ENCODE measurements at regions not wholly inside any gene's neighbourhood (a gene's known extent, or its start where the extent isn't known, plus 50 kb on each side); places are given as distances from the start of the nearest gene placed in this dataset.
"Not testable (repeated sequence)": the region's sequence is repeated elsewhere in the genome, so short reads cannot be mapped to it uniquely, and the experiment has no call there.

GRCh38 chr10:71903636-71904250, 52.7 kb upstream of the PSAP start:
- intact Hi-C loops (cut with micrococcal nuclease; ENCODE audit: unreplicated experiment), result not testable (repeated sequence)

GRCh38 chr10:71902351-71902750, 51.3 kb upstream of the PSAP start:
- H4K20me1 ChIP-seq (ENCODE audit: control insufficient read depth, insufficient read depth), result no peaks in the 10 kb centered on the region
- no peak overlapping the region for H3K4me3 ChIP-seq
- H3K4me1 ChIP-seq (ENCODE audit: control insufficient read depth, insufficient read depth, low read length), result no peaks in the 10 kb centered on the region
- in situ Hi-C loops (cut with MboI) (no loop called here), intact Hi-C loops (cut with micrococcal nuclease; ENCODE audit: unreplicated experiment) (no loop called here)
- ATAC-seq (no peak), DNase-seq (ENCODE audit: low read depth, low spot score) (no peak), FAIRE-seq (no peak)
- H3K27ac ChIP-seq (ENCODE audit: control insufficient read depth, insufficient read depth), result no peak overlapping the region
- H3K4me2 ChIP-seq (ENCODE audit: control insufficient read depth, insufficient read depth), result no peak overlapping the region
- H3K9me3 ChIP-seq (replicated peaks; ENCODE audit: control insufficient read depth, insufficient read depth, low read length), result no peaks in the 10 kb centered on the region
- WGBS (ENCODE audit: insufficient coverage, insufficient replicate concordance, low lambda C conversion rate, missing lambda C conversion rate), result 53% methylated on average over 6 of the region's 6 CpGs
- H3K36me3 ChIP-seq (ENCODE audit: control insufficient read depth in 2 of 2, insufficient read depth in 2 of 2, low read length in 1 of 2), result no peaks in the 10 kb centered on the region
- SMC1A ChIA-PET (ENCODE audit: uncharacterized antibody, unreplicated experiment), result interaction anchor here (10.8 kb wide), 1 partner anchor 147 kb away, joined by 107 read pairs; no protein-coding TSS in a partner anchor
- CTCF ChIA-PET, result interaction anchor here (0.9 kb wide), 1 partner anchor 18 kb away, joined by 3 read pairs; no protein-coding TSS in a partner anchor
- no peaks in the 10 kb centered on the region for H3K79me2 ChIP-seq (ENCODE audit: control insufficient read depth, insufficient read depth, low read length)
- BruUV-seq (replicated peaks), result no TSS peak
- RAD21 ChIA-PET (ENCODE audit: unreplicated experiment), result no interaction called here
- no peak overlapping the region for H3K9ac ChIP-seq (ENCODE audit: control insufficient read depth, insufficient read depth, low read length)
- H2AFZ ChIP-seq (ENCODE audit: control insufficient read depth, low read depth, low read length), result no peak overlapping the region
- POLR2A ChIA-PET, result interaction anchor here (0.6 kb wide), 1 partner anchor 206 kb away, joined by 4 read pairs; no protein-coding TSS in a partner anchor
- no peaks in the 10 kb centered on the region for H3K27me3 ChIP-seq (replicated peaks in 1 of 2; ENCODE audit: control insufficient read depth in 2 of 2, insufficient read depth in 2 of 2, low read length in 1 of 2)
- TF ChIP-seq RELB (IDR thresholded peaks at IDR 0.05; ENCODE audit: low read depth) (no peak), HSF1 (IDR thresholded peaks at IDR 0.05; ENCODE audit: low read depth, low read length) (no peak), ZBTB33 (IDR thresholded peaks at IDR 0.05) (no peak), CTCF (IDR thresholded peaks at IDR 0.05 in 2 of 3, conservative IDR thresholded peaks at IDR 0.05 in 1 of 3; ENCODE audit: control insufficient read depth in 2 of 3, extremely low read depth in 1 of 3, insufficient read depth in 1 of 3, low read depth in 3 of 3, low read length in 3 of 3) (no peak), DPF2 (IDR thresholded peaks at IDR 0.05) (no peak), NFXL1 (IDR thresholded peaks at IDR 0.05; ENCODE audit: borderline replicate concordance) (no peak)

More at GRCh38 chr10:71903636-71904250, 52.7 kb upstream of the PSAP start:
- H3K9me3 ChIP-seq (replicated peaks; ENCODE audit: control insufficient read depth, insufficient read depth, low read length); RAD21 ChIA-PET (ENCODE audit: unreplicated experiment); H3K27me3 ChIP-seq (replicated peaks in 1 of 2; ENCODE audit: control insufficient read depth in 2 of 2, insufficient read depth in 2 of 2, low read length in 1 of 2); H3K4me3 ChIP-seq; ATAC-seq; DNase-seq (ENCODE audit: low read depth, low spot score); H3K36me3 ChIP-seq (ENCODE audit: control insufficient read depth in 2 of 2, insufficient read depth in 2 of 2, low read length in 1 of 2); H3K79me2 ChIP-seq (ENCODE audit: control insufficient read depth, insufficient read depth, low read length); H3K4me2 ChIP-seq (ENCODE audit: control insufficient read depth, insufficient read depth); H2AFZ ChIP-seq (ENCODE audit: control insufficient read depth, low read depth, low read length); in situ Hi-C loops (cut with MboI); FAIRE-seq; H3K9ac ChIP-seq (ENCODE audit: control insufficient read depth, insufficient read depth, low read length); H4K20me1 ChIP-seq (ENCODE audit: control insufficient read depth, insufficient read depth); BruUV-seq (replicated peaks); H3K27ac ChIP-seq (ENCODE audit: control insufficient read depth, insufficient read depth); H3K4me1 ChIP-seq (ENCODE audit: control insufficient read depth, insufficient read depth, low read length): not testable (repeated sequence)
- 52% methylated on average over 11 of the region's 13 CpGs for WGBS (ENCODE audit: insufficient coverage, insufficient replicate concordance, low lambda C conversion rate, missing lambda C conversion rate)
- ChIA-PET POLR2A (interaction anchor here (0.7 kb wide), 1 partner anchor 141 kb away, joined by 5 read pairs; no protein-coding TSS in a partner anchor), SMC1A (ENCODE audit: uncharacterized antibody, unreplicated experiment) (interaction anchor here (0.6 to 1.6 kb wide), 6 partner anchors 7 to 222 kb away, joined by 3 to 4 read pairs (median 4); no protein-coding TSS in a partner anchor), CTCF (interaction anchor here (0.9 to 2.9 kb wide), 6 partner anchors 8 to 144 kb away, joined by 3 to 13 read pairs (median 4); no protein-coding TSS in a partner anchor)
